HL-60 (cell line): ENCODE measurements at regions not wholly inside any gene's neighbourhood (a gene's known extent, or its start where the extent isn't known, plus 50 kb on each side); places are given as distances from the start of the nearest gene placed in this dataset.

Source experiments
- DNase-seq, 2 experiments: peaks; one replicate each; pipeline ENCODE4 v3.0.0-alpha.2; 2010 to 2020; ENCODE audit warnings: low read depth in 1 of 2, low spot score in 1 of 2
- H3K27ac ChIP-seq: fragments of 250-450 bp; sonication (Bioruptor Pico); replicated peaks from 2 replicates; pipeline ENCODE4 v1.5.1; 2020; ENCODE audit warnings: mild to moderate bottlenecking, moderate library complexity
- H3K27me3 ChIP-seq: fragments of 250-450 bp; sonication (Bioruptor Pico); 2 replicates; pipeline ENCODE4 v1.5.1; 2021; ENCODE audit warnings: mild to moderate bottlenecking, moderate library complexity; ENCODE audit not compliant: insufficient read depth, poor library complexity, severe bottlenecking
- H3K4me3 ChIP-seq: replicated peaks from 2 replicates; pipeline ENCODE4 v1.5.1; 2011; ENCODE audit warnings: mild to moderate bottlenecking, control low read depth, low read length; ENCODE audit not compliant: insufficient read depth
- CTCF ChIP-seq: IDR thresholded peaks from one replicate; pipeline ENCODE4 v1.5.1; 2011; ENCODE audit warnings: low read length, control low read depth, inconsistent platforms; ENCODE audit not compliant: insufficient read depth
- GABPA ChIP-seq: IDR thresholded peaks from 2 replicates; pipeline ENCODE4 v1.6.1; 2012; ENCODE audit warnings: low read depth
- POLR2AphosphoS5 ChIP-seq: IDR thresholded peaks from 2 replicates; pipeline ENCODE4 v1.6.1; 2012; ENCODE audit warnings: low read depth
- SPI1 ChIP-seq: IDR thresholded peaks from 2 replicates; pipeline ENCODE4 v1.6.1; 2012; ENCODE audit warnings: low read depth, mild to moderate bottlenecking, borderline replicate concordance
- TF ChIP-seq, protein P1 (sequence below): IDR thresholded peaks from 2 replicates; pipeline ENCODE4 v1.6.1; 2012; ENCODE audit warnings: low read depth; ENCODE audit not compliant: insufficient replicate concordance

GRCh38 chr3:84510007-84510406 is 448.8 kb upstream of the CADM2 start:
- no peak for TF ChIP-seq SPI1
- TF ChIP-seq POLR2AphosphoS5: no peak
- TF ChIP-seq CTCF: no peak
- TF ChIP-seq GABPA: no peak
- TF ChIP-seq, protein P1, sequence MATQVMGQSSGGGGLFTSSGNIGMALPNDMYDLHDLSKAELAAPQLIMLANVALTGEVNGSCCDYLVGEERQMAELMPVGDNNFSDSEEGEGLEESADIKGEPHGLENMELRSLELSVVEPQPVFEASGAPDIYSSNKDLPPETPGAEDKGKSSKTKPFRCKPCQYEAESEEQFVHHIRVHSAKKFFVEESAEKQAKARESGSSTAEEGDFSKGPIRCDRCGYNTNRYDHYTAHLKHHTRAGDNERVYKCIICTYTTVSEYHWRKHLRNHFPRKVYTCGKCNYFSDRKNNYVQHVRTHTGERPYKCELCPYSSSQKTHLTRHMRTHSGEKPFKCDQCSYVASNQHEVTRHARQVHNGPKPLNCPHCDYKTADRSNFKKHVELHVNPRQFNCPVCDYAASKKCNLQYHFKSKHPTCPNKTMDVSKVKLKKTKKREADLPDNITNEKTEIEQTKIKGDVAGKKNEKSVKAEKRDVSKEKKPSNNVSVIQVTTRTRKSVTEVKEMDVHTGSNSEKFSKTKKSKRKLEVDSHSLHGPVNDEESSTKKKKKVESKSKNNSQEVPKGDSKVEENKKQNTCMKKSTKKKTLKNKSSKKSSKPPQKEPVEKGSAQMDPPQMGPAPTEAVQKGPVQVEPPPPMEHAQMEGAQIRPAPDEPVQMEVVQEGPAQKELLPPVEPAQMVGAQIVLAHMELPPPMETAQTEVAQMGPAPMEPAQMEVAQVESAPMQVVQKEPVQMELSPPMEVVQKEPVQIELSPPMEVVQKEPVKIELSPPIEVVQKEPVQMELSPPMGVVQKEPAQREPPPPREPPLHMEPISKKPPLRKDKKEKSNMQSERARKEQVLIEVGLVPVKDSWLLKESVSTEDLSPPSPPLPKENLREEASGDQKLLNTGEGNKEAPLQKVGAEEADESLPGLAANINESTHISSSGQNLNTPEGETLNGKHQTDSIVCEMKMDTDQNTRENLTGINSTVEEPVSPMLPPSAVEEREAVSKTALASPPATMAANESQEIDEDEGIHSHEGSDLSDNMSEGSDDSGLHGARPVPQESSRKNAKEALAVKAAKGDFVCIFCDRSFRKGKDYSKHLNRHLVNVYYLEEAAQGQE: no peak
- no peaks in the 10 kb centered on the region for H3K27me3 ChIP-seq
- no peak for DNase-seq
- no peak overlapping the region for H3K27ac ChIP-seq
- H3K4me3 ChIP-seq: no peak overlapping the region

GRCh38 chr3:84522893-84523292 is 435.9 kb upstream of the CADM2 start:
- Histone ChIP-seq H3K27me3 (no peaks in the 10 kb centered on the region), H3K27ac (no peak overlapping the region), H3K4me3 (no peak overlapping the region)
- TF ChIP-seq, protein P1: no peak
- TF ChIP-seq CTCF (no peak), POLR2AphosphoS5 (no peak), SPI1 (no peak), GABPA (no peak)
- no peak for DNase-seq

GRCh38 chr3:84536916-84537315 is 421.9 kb upstream of the CADM2 start:
- Histone ChIP-seq H3K27ac (no peak overlapping the region), H3K4me3 (no peak overlapping the region), H3K27me3 (no peaks in the 10 kb centered on the region)
- no peak for DNase-seq
- TF ChIP-seq CTCF: no peak

DNA sequence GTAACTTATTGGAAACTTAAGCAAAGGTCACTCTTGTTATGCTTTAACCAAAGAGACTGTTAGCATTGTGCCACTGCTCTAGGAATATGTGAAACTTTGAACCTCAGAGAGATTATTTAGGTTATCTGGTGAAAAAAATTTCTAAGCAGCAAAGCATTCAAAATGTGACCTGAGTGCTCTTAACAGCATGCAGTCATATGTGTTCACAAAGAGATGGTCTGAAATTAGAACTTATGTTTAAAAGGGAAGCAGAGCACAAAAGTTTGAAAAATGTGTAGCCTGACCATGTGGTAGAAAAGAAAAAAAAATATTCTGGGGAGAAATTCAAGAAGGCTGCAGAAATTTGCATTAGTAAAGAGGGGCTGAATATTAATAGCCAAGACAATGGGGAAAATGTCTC is 420.2 kb upstream of the CADM2 start:
- Histone ChIP-seq H3K27me3 (no peaks in the 10 kb centered on the region), H3K27ac (no peak overlapping the region), H3K4me3 (no peak overlapping the region)
- no peak for DNase-seq
- TF ChIP-seq, protein P1: no peak
- TF ChIP-seq CTCF (no peak), SPI1 (no peak)
